ENCODE measurements at regions not wholly inside any gene's neighbourhood (a gene's known extent, or its start where the extent isn't known, plus 50 kb on each side); places are given as distances from the start of the nearest gene placed in this dataset.
"Not testable (repeated sequence)": the region's sequence is repeated elsewhere in the genome, so short reads cannot be mapped to it uniquely, and the experiment has no call there.

DNA sequence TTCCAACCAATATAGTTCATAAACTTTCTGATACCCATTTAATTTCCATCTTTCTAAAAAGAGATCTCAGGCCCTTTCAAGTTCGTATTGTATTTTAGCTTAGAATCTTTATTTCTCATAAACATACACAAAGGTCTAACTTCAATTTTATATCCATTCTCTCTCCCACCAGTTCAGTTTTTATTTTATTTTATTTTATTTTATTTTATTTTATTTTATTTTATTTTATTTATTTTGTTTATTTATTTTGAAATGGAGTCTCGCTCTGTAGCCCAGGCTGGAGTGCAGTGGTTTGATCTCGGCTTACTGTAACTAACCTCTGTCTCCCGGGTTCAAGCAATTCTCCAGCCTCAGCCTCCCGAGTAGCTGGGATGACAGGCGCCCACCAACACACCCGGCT lies 552.8 kb downstream of the SLITRK5 start:
- no peak for DNase-seq (ENCODE audit: low read depth)

DNA sequence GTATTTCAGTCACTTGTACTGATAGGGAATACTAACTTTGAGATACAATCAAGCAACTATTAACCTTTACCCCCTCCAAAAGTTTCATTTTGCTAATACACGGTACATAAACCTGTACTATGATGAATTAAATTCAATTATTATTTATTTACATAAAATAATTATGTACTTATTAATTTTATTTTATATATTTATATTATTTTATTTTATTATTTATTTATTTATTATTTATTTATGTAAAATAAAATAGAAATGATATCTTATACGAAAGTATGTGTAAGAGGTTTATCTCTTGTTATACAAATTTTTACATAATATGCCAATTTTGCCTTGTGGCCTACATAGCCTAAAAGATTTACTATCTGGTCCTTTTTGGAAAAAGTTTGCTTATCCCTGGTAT lies 564.3 kb downstream of the SLITRK5 start:
- no peak for DNase-seq (ENCODE audit: low read depth)

DNA sequence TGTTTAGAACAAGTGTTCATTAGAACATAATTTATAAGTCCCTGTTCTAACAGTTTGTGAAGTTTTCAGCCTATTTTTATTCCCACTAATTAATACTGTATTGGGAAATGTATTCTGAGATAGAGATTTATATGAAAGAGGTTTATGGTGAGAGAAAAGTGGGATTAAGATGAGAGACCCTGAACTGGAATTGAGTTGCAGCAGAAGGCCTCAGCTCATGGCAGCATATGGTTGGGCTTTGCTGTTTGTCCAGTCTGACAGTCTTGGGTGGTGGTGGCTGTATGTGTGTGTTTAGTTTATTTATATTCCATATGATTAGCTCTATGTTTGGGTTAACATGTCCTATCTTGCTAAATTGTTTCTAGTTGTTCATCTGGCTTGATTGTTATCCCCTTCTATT lies 575.1 kb downstream of the SLITRK5 start:
- no peak for DNase-seq (ENCODE audit: low read depth)

DNA sequence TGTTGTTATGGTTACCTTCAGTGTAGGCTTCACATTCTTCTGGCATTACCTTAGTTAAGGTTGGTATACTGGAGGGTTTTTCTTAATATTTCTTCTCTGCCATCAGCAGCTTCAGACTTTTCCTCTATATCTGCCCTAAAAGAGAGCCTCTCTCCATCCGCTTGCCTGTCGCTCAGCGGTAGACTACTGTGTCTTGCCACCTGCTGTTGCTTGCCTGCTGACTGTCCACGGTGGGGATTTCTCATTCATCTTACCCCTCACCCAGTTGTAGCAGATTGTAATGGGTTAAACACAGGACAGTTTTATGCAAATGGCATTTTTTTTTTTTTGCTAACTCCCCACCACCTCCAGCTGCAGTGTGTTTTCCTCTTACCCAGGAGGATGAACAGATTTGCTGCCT lies 577.2 kb downstream of the SLITRK5 start:
- DNase-seq (ENCODE audit: low read depth) = no peak

DNA sequence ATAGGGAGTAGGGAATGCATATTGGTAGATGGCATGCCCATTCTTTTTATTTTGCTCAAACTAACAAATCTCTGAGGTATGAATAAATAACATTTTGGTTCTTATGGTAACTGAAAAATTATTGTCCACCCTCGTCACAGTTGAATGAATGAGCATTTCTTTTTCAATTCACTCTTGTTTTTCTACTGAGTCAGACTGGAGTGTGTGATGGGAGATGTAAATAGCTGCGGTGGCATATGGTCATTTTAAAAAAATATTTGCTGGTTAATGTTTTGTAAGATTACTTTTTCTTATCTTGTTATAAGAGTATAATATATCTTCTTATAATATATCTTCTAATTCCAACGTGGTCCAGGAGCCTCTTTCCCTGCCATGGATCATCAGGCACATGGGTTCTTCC lies 586.5 kb downstream of the SLITRK5 start:
- no peak for DNase-seq (ENCODE audit: low read depth)

DNA sequence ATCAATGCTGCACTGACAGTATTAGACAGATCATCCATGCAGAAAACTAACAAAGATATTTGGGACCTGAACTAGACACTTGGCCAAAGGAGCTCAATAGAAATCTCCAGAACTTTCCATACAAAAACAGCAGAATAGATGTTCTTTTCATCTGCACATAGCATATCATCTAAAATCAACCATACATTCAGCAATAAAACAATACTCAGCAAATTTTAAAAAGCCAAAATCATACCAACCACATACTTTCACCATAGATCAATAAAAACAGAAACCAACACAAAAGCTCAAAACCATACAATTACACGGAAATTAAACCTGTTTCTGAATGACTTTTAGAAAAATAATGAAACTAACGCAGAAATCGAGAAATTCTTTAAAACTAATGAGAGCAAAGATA lies 592.6 kb downstream of the SLITRK5 start:
- DNase-seq (ENCODE audit: low read depth) = no peak

DNA sequence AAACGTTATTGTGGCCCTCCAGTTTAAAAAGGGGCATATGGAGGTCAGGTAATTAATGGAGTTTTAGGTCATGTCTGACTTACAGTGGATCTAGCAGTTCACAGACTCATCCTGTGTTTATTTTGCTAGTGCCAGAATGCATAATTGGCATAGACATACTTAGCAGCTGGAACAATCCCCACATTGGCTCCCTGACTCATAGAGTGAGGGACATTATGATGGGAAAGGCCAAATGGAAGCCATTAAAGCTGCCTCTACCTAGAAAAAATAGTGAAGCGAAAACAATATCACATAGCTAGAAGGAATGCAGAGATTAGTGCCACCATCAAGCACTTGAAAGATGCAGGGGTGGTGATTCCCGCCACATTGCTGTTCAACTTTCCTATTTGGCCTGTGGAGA lies 610.7 kb downstream of the SLITRK5 start:
- no peak for DNase-seq (ENCODE audit: low read depth)

DNA sequence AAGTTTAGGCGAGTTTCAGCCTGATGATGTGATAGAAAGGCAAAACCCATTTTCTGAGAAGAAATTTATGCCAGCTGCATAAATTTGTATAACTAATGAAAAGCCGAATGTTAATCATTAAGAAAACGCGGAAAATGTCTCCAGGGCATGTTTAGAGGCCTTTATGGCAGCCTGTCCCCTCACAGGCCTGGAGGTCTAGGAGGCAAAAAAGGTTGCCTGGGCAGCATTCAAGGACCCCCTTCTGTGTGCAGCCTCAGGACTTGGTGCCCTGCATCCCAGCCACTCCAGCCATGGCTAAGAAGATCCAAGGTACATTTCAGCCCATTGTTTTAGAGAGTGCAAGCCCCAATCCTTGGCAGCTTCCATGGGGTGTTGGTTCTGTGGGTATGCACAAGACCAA lies 614.2 kb downstream of the SLITRK5 start:
- no peak for DNase-seq (ENCODE audit: low read depth)

DNA sequence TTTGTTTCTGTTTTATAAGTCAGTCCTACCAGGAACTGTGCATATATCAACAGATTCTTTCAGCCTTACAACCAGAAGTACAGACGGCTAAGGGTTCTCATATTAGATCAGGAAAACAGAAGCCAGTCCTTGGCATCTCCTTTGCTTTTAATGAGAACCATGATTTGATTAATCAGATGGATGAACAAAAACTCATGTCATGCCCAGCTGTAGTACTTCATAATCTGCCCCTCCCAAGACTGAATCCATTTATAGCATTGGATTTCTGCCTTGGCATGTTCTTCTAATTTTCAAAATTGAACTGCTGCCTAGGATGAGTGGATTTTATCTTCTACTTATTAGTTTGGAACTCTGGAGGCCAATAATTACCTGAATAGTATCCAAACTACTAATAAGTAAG lies 617.2 kb downstream of the SLITRK5 start:
- no peak for DNase-seq (ENCODE audit: low read depth)

DNA sequence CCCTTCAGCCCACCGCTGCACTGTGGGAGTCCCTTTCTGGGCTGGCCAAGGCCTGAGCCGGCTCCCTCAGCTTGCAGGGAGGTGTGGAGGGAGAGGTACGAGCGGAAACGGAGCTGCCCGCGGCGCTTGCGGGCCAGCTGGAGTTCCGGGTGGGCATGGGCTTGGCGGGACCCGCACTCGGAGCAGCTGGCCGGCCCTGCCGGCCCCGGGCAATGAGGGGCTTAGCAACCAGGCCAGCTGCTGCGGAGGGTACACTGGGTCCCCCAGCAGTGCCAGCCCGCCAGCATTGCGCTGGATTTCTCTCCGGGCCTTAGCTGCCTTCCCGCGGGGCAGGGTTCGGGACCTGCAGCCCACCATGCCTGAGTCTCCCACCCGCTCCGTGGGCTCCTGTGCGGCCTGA lies 620.6 kb downstream of the SLITRK5 start:
- DNase-seq (ENCODE audit: low read depth) = not testable (repeated sequence)

DNA sequence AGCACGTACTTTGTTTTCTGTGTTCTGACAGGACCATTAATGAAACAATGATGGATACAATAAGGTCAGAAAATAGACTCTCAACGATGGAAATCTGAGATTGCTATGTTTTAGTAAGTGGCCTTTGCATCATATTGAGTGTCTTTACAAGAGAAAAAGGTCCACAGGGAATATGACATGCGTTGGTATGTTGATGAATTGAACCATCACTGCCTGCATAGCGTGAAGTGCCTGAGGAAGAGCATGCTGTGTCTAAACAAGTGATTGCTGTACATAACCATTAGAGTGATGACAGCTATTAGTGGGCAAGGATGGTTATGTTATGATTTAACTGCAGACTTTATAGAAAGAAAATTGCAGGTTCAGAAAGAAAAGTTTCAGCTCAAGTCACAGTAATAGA lies 623.2 kb downstream of the SLITRK5 start:
- no peak for DNase-seq (ENCODE audit: low read depth)

DNA sequence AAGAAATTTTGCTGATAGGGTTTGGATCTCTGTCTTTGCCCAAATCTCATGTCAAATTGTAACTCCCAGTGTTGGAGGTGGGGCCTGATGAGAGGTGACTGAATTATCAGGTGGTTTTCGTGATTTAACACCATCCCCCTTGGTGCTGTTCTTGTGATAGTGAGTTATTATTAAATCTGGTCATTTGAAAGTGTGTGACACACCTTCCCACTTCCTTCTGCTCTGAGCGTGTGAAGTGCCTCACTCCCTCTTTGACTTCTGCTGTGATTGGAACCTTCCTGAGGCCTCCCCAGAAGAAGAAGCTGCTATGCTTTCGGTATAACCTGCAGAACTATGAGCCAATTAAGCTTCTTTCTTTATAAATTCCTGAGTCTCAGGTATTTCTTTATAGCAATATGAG lies 632.0 kb downstream of the SLITRK5 start:
- DNase-seq (ENCODE audit: low read depth) = no peak

DNA sequence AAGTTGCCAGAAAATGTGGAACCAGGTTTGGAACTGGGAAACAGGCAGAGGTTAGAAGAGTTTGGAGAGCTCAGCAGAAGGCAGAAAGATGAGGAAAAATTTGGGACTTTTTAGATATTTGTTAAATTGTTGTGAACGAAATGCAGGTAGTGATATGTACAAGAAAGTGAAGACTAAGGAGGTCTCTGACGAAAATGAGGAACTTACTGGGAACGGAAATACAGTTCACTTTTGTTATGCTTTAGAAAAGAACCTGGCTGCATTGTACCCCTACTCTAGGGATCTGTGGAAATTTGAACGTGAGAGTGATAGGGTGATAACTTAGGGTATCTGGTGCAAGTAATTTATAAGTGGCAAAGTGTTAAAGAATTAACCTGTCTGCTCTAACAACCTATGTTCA lies 632.4 kb downstream of the SLITRK5 start:
- DNase-seq (ENCODE audit: low read depth) = no peak

DNA sequence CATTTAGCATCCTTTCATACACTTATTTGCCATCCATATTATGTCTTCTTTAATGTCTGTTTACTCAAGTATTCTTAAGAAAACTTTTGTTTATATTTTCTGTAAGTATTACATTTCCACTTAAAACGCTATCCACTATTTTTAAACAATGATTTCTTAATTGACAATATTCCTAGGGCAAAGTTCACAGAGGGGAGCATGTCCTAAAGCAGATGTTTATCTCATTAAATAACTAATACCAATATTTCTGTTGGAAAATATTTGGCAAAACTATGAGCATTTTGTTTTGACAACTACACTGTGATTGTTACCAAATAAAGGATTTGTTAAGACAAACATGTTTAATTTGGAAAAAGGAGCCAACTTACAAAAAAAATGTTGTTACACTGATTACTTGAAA lies 643.3 kb downstream of the SLITRK5 start:
- no peak for DNase-seq (ENCODE audit: low read depth)

DNA sequence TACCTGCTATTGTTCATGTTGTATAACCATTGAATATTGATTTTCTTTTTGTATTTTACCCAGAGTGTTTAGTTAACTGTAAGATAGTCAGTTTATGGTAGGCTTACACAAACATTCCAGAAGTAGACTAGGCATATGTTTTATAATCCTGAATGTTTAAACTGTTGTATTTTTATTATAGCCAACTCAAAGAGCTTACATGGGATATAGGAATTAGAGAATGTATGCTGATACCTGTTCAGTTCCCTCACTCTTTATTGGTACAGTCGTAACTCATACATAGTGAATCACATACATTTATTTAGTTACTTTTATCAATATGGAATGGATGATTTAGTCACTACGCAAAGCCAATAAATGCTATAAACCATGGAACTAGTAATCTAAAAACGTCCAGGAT lies 657.9 kb downstream of the SLITRK5 start:
- DNase-seq (ENCODE audit: low read depth) = no peak

DNA sequence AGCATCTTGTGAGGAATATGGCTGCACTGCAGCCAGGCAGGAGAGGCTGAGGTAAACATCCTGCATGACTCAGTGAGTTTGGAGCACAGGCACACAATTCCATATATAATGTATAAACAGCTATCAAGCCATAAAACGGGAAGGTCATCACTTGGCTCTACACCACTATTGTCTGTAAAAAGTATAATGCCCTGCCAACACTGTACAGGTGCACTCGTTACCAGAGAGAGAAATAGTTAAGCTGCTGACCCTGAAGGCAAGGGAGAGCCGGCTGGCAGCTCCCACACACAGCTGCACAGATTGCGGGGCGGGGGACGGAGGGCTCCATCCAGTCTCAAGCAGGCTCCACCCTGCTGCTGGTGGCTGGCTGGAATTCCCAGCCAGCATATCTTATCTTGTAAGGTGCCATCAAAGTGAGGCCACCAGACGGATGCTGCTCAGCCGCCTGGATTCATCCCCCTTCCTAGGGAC lies 668.1 kb downstream of the SLITRK5 start:
- DNase-seq (ENCODE audit: low read depth) = no peak

DNA sequence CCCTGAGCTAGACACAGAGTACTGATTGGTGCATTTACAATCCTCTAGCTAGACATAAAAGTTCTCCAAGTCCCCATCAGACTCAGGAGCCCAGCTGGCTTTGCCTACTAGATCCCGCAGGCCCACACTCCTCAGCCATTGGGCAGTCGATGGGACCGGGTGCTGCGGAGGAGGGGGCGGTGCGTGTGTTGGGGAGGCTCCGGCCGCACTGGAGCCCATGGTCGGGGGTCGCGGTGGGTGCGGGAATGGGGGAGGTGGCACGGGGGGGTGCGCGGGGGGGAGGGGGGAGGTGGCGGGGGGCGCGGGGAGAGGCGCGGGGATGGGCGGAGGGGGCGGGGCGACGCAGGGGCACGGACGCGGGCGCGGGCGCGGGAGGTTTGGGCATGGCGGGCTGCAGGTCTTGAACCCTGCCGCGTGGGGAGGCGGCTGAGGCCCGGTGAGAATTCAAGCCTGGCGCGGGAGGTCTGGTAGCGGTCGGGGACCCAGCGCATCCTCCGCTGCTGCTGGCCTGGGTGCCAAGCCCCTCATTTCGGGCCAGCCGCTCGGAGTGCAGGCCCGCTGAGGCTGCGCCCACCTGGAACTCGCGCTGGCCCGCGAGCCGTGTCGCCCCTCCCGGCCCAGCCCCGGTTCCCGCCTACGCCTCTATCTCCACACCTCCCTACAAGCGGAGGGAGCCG lies 674.1 kb downstream of the SLITRK5 start:
- DNase-seq (ENCODE audit: low read depth) = no peak

DNA sequence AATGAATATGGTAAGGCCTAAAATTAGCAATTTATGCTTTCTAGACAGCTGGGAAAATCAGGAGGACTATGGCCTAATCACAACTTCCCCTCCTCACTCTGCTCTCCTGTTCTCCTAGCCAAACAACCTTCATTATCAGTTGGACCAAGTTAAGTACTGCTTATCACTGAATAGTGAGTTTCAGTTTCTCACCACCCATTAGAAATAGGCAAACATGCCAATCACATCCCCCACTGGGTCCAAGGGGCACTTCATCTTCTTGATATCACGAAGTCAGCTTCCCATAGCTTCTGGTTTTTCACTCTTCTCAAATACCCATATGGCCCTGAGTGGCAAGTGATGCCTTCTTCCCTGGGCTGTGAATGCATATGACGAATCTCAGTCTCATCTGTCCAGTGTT lies 689.6 kb downstream of the SLITRK5 start:
- no peak for DNase-seq (ENCODE audit: low read depth)

DNA sequence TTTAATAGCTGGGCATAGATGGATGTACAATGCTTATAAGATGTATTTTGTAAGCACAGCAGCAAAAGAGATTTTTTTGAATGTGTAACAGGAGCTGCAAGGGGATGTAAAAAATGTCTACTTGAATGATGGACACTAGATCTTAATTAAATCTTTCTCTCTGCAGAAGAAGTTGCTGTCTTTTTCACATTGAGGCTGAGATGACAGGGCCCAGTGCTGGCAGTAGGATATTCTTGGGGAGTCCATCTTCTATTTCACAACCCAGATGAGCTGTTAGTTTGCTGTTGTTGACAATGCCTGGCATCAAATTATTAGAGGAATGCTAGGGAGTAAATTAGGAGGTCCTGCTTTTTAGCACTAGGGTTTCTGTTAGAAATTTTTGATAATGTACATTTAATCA lies 698.7 kb downstream of the SLITRK5 start:
- no peak for DNase-seq (ENCODE audit: low read depth)

DNA sequence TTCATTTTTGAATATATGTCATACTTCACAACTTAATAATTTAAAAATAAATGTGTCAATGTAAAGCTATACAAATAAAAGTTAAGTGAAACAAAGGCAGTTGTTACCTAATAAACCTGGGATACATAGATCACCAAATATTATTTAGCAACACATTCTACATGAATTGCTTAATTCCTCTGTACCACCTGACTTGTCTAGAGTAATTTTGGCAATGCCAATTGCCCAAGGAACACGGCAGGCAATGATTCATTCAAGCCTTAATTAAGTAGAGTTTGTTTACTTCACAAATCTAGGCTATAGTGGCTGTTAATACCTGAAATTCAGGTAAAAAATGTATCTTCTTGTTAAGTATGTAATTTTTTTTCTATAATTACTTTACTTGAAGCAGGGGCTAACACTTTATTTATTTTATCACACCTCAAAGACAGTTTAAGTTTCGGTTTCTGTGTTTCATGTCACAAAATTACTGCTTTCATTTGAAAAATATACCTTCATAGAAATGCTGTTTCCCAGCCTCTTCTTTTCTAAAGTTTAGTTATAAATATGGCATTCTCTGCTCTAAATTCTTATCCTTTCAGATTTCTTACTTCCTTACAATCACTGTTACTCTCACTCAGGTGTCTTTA lies 705.7 kb downstream of the SLITRK5 start:
- no peak for DNase-seq (ENCODE audit: low read depth)

DNA sequence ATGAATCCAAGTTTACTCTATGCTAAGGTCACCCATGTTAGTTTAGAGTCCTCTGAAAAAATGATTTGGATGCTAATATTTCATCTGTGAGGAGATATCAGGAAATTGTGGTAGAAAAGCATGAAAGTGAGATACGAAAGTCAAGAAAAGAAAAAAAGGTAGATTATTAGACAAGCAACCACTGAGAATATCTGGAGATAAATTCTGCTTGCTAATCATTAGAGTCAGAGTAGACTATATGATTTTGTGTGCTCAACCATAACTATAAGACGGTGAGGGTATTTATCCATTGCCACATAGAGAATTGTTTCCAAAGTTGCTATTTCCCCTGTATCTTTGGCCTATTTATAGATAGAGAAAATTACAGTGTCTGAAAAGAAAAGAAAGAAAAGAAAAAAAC lies 706.7 kb downstream of the SLITRK5 start:
- no peak for DNase-seq (ENCODE audit: low read depth)

DNA sequence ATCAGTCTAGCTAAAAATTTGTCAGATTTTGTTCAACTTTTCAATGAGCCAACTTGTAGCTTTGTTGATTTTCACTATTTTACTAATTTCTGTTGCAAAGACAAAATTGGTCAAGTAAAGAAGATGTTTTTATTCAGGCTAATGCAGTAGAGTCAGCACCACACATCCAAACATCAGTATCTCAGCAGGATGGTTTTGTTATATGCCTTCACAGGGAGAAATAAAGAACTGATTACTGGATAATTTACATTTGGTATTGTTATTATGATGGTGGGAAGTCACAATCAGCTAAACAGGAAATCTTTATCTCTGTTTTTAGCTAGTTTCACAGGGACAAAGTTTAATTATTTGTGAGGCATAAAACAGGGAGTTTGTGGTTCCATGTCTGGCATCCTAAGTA lies 713.4 kb downstream of the SLITRK5 start:
- DNase-seq (ENCODE audit: low read depth) = no peak

DNA sequence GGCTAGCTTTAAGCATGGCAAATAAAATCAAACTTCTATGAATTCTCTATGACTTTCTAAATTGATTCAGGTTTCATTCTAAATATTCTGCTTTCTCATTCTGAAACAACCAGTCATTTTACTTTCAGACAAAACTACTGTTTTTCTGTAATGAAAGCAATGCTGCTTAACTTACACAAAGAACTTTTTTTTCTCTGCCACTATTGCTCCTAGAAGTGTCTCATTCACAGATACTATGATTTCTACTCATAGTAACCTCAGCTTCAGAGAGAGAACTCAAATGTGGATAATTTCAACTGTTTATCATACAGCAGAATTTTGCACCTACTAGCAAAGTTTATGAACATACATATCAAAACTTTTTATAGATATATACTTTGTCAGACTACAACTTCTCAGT lies 724.6 kb downstream of the SLITRK5 start:
- DNase-seq (ENCODE audit: low read depth) = no peak

DNA sequence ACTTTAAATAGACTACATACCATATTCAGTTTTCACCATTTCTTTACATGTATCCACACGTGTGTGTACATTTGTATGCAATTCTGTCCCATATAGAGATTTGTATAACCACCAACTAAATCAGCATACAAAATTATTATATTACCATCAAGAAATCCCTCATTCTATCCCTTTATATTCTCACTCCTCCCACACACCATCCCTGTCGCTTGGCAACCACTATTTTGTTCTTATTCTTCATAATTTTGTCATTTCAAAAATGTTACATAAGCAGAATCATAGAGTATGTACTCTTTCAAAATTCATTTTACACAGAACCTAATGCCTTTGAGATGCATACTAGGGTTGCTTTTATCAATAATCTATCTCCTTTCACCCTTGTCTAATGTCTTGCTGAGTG lies 740.5 kb downstream of the SLITRK5 start:
- no peak for DNase-seq (ENCODE audit: low read depth)

Measured in amniotic epithelial cell (primary cell).